ENCODE measurements at regions not wholly inside any gene's neighbourhood (a gene's known extent, or its start where the extent isn't known, plus 50 kb on each side); places are given as distances from the start of the nearest gene placed in this dataset.

DNA sequence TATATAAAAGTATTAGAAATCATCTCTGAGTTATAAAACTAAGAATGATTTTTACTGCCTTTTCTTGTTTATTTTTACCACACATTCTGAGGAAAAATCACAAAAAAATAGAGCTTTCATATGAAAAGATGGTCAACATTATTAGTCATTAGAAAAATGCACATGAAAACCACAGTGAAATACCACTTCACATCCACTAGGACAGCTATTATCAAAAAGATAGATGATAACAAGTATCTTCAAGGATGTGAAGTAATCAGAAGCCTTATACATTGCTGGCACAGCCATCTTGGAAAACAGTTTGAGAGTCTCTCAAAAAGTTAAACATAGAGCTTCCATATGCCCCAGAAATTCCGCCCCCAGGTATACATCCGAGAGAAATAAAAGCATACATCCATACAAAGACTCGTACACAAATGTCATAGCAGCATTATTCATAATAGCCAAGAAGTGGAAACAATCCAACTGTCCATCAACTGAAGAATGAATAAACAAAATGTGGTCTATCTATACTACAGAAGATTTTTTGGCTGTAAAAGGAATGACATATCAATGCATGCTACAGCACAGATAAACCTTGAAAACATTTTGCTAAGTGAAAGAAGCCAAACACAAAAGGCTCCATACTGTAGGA is 523.9 kb downstream of the FUT8 start:
- TF ChIP-seq, protein P1, sequence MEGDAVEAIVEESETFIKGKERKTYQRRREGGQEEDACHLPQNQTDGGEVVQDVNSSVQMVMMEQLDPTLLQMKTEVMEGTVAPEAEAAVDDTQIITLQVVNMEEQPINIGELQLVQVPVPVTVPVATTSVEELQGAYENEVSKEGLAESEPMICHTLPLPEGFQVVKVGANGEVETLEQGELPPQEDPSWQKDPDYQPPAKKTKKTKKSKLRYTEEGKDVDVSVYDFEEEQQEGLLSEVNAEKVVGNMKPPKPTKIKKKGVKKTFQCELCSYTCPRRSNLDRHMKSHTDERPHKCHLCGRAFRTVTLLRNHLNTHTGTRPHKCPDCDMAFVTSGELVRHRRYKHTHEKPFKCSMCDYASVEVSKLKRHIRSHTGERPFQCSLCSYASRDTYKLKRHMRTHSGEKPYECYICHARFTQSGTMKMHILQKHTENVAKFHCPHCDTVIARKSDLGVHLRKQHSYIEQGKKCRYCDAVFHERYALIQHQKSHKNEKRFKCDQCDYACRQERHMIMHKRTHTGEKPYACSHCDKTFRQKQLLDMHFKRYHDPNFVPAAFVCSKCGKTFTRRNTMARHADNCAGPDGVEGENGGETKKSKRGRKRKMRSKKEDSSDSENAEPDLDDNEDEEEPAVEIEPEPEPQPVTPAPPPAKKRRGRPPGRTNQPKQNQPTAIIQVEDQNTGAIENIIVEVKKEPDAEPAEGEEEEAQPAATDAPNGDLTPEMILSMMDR (IDR thresholded peaks at IDR 0.05) = no peak
- TF ChIP-seq EZH2phosphoT487 (IDR thresholded peaks at IDR 0.05) = no peak
- TF ChIP-seq EZH2 (IDR thresholded peaks at IDR 0.05) = no peak

Measured in neural progenitor cell (in vitro differentiated cells).